ENCODE measurements at regions not wholly inside any gene's neighbourhood (a gene's known extent, or its start where the extent isn't known, plus 50 kb on each side); places are given as distances from the start of the nearest gene placed in this dataset.

GRCh38 chr5:172504701-172505402, 50.5 kb upstream of the SH3PXD2B start:
- Mint-ChIP-seq H3K4me1 (peaks cover 2% of the 10 kb centered on the region; the same call in 1 of the 3 replicates), H3K27me3 (ENCODE audit: insufficient read depth, low read depth, poor library complexity) (peaks cover 16% of the 10 kb centered on the region), H3K27ac (no peak overlapping the region), H3K36me3 (ENCODE audit: low read depth) (no peaks in the 10 kb centered on the region), H3K9me3 (no peaks in the 10 kb centered on the region), H3K4me3 (no peak overlapping the region)
- Histone ChIP-seq H3K9me2 (ENCODE audit: insufficient read depth) (0 out of 2 replicates have a peak, but pooled peaks cover 6% of the 10 kb centered on the region), H3K4me2 (no peak overlapping the region), H3K4me3 (no peak overlapping the region), H3K79me2 (replicated peaks; ENCODE audit: insufficient read depth) (no peaks in the 10 kb centered on the region), H3K27me3 (ENCODE audit: insufficient read depth) (no peaks in the 10 kb centered on the region), H3K36me3 (ENCODE audit: insufficient read depth) (no peaks in the 10 kb centered on the region), H3F3A (replicated peaks; ENCODE audit: low read depth) (no peaks in the 10 kb centered on the region), H2AFZ (no peak overlapping the region), H3K27ac (ENCODE audit: low read depth) (no peak overlapping the region), H4K20me1 (replicated peaks; ENCODE audit: insufficient read depth) (no peaks in the 10 kb centered on the region), H3K4me1 (ENCODE audit: insufficient read depth) (no peaks in the 10 kb centered on the region)
- TF ChIP-seq CREB1 (CRISPR knock-in tag; IDR thresholded peaks at IDR 0.05; ENCODE audit: low read depth) (no peak), NANOG (IDR thresholded peaks at IDR 0.05; ENCODE audit: borderline replicate concordance) (no peak), CTCF (conservative IDR thresholded peaks at IDR 0.05; ENCODE audit: low read depth in 2 of 2) (no peak), ETS1 (IDR thresholded peaks at IDR 0.05) (no peak), ZNF331 (CRISPR knock-in tag; IDR thresholded peaks at IDR 0.05; ENCODE audit: low read depth) (no peak), STAT1 (IDR thresholded peaks at IDR 0.05; ENCODE audit: unreplicated experiment) (no peak), JUNB (IDR thresholded peaks at IDR 0.05; ENCODE audit: unreplicated experiment) (no peak), EZH2phosphoT487 (IDR thresholded peaks at IDR 0.05; ENCODE audit: unreplicated experiment) (no peak), EZH2 (IDR thresholded peaks at IDR 0.05; ENCODE audit: low read depth, unreplicated experiment) (no peak), ZNF114 (CRISPR knock-in tag; IDR thresholded peaks at IDR 0.05) (no peak), POLR2AphosphoS5 (IDR thresholded peaks at IDR 0.05; ENCODE audit: low read depth) (no peak), REST (IDR thresholded peaks at IDR 0.05; ENCODE audit: unreplicated experiment) (no peak), ZNF462 (CRISPR knock-in tag; IDR thresholded peaks at IDR 0.05) (no peak)
- DNase-seq (ENCODE audit: low spot score) (no peak), ATAC-seq (no peak)
